DOHH2 (cell line): ENCODE measurements at regions not wholly inside any gene's neighbourhood (a gene's known extent, or its start where the extent isn't known, plus 50 kb on each side); places are given as distances from the start of the nearest gene placed in this dataset.

Experiments used
- H3F3A ChIP-seq: fragments of 200-600 bp; sonication (generic), shearing (Covaris generic); 2 replicates; pipeline ENCODE4 v1.6.0; 2016; ENCODE audit warnings: antibody characterized with exemption, mild to moderate bottlenecking; ENCODE audit not compliant: control insufficient read depth, insufficient read depth
- H3K27ac ChIP-seq: fragments of 200-600 bp; sonication (generic); 2 replicates; pipeline ENCODE4 v1.5.1; 2014; ENCODE audit warnings: low read depth, mild to moderate bottlenecking, low read length, moderate library complexity
- H3K27me3 ChIP-seq: fragments of 200-600 bp; sonication (generic); 2 replicates; pipeline ENCODE4 v1.6.1; 2014; ENCODE audit warnings: mild to moderate bottlenecking, low read length, mixed read lengths; ENCODE audit not compliant: control insufficient read depth
- H3K36me3 ChIP-seq: fragments of 200-600 bp; sonication (generic); 2 replicates; pipeline ENCODE4 v1.6.1; 2014; ENCODE audit warnings: mild to moderate bottlenecking, low read length, moderate library complexity, mixed read lengths; ENCODE audit not compliant: control insufficient read depth
- H3K4me1 ChIP-seq: fragments of 200-600 bp; sonication (generic); 2 replicates; pipeline ENCODE4 v1.6.1; 2014; ENCODE audit warnings: mild to moderate bottlenecking, low read length, mixed read lengths; ENCODE audit not compliant: control insufficient read depth
- H3K4me2 ChIP-seq: fragments of 200-600 bp; sonication (generic); 2 replicates; pipeline ENCODE4 v1.6.0; 2014; ENCODE audit warnings: mild to moderate bottlenecking, low read length, moderate library complexity
- H3K4me3 ChIP-seq: fragments of 200-600 bp; sonication (generic); 2 replicates; pipeline ENCODE4 v1.5.1; 2014; ENCODE audit warnings: mild to moderate bottlenecking, low read length, mixed read lengths
- H3K79me2 ChIP-seq: fragments of 200-600 bp; sonication (generic); 2 replicates; pipeline ENCODE4 v1.6.1; 2014; ENCODE audit warnings: mild to moderate bottlenecking, low read length, mixed read lengths; ENCODE audit not compliant: control insufficient read depth
- H3K9me2 ChIP-seq: fragments of 200-600 bp; sonication (generic); replicated peaks from 2 replicates; pipeline ENCODE4 v1.6.1; 2014; ENCODE audit warnings: mild to moderate bottlenecking, low read length, mixed read lengths; ENCODE audit not compliant: control insufficient read depth
- H3K9me3 ChIP-seq: fragments of 200-600 bp; sonication (generic); 2 replicates; pipeline ENCODE4 v1.6.1; 2014; ENCODE audit warnings: antibody characterized with exemption, low read length, mixed read lengths; ENCODE audit not compliant: control insufficient read depth, insufficient read depth
- H4K20me1 ChIP-seq: fragments of 200-600 bp; sonication (generic); 2 replicates; pipeline ENCODE4 v1.6.0; 2014; ENCODE audit warnings: low read depth, mild to moderate bottlenecking, antibody characterized with exemption, low read length, moderate library complexity; ENCODE audit not compliant: control insufficient read depth, insufficient read depth
- CTCF ChIP-seq: fragments of 200-600 bp; sonication (generic); IDR thresholded peaks from one replicate; pipeline ENCODE4 v1.5.1; 2014; ENCODE audit warnings: antibody characterized with exemption, mild to moderate bottlenecking, low read depth, low read length; ENCODE audit not compliant: poor library complexity, severe bottlenecking
- EZH2phosphoT487 ChIP-seq: fragments of 200-600 bp; sonication (generic); IDR thresholded peaks from 2 replicates; pipeline ENCODE4 v1.6.1; 2017; ENCODE audit warnings: borderline replicate concordance, mild to moderate bottlenecking, antibody characterized with exemption, low read length, moderate library complexity, mixed read lengths

DNA sequence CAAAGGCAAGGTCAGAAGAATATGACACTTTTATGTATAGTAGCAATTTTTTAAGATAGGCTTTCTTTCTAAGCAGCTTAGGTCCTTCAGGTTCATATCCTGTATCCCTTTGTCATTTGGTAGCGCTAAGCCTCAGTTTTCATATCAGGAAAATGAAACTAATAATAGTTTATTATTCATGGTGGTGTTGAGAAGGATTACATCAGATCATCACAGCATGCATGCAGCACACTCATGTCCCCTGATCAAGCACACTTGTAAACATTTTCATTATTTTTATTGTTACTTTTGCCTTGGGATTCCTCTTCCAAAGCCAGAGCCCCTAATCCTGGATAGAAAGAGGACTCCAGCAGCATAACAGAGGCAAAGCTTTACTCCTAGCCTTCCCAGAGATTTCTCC, 70.2 kb upstream of the ADGRF1 start:
- Histone ChIP-seq H4K20me1 (no peaks in the 10 kb centered on the region), H3F3A (no peaks in the 10 kb centered on the region), H3K4me2 (no peak overlapping the region), H3K27ac (no peak overlapping the region), H3K36me3 (no peaks in the 10 kb centered on the region), H3K4me3 (no peak overlapping the region), H3K9me3 (no peaks in the 10 kb centered on the region), H3K79me2 (no peaks in the 10 kb centered on the region), H3K4me1 (no peaks in the 10 kb centered on the region), H3K9me2 (no peaks in the 10 kb centered on the region), H3K27me3 (peaks cover 28% of the 10 kb centered on the region)
- no peak for TF ChIP-seq CTCF
- no peak for TF ChIP-seq EZH2phosphoT487

- Histone ChIP-seq H3K36me3 (no peaks in the 10 kb centered on the region), H3F3A (no peaks in the 10 kb centered on the region), H3K9me2 (no peaks in the 10 kb centered on the region), H3K27me3 (peaks cover 29% of the 10 kb centered on the region), H3K9me3 (no peaks in the 10 kb centered on the region), H3K4me2 (no peak overlapping the region), H3K4me1 (no peaks in the 10 kb centered on the region), H3K4me3 (no peak overlapping the region), H4K20me1 (no peaks in the 10 kb centered on the region), H3K79me2 (no peaks in the 10 kb centered on the region), H3K27ac (no peak overlapping the region)
- TF ChIP-seq CTCF (no peak), EZH2phosphoT487 (no peak)
These were observed 69.6 kb upstream of the ADGRF1 start for GRCh38 chr6:47111685-47112084.

- peaks cover 38% of the 10 kb centered on the region for H3K27me3 ChIP-seq
- no peaks in the 10 kb centered on the region for H3F3A ChIP-seq
- no peaks in the 10 kb centered on the region for H4K20me1 ChIP-seq
- no peaks in the 10 kb centered on the region for H3K4me1 ChIP-seq
- H3K4me3 ChIP-seq, result no peak overlapping the region
- no peak overlapping the region for H3K4me2 ChIP-seq
- no peaks in the 10 kb centered on the region for H3K9me3 ChIP-seq
- TF ChIP-seq EZH2phosphoT487 (no peak), CTCF (no peak)
- H3K27ac ChIP-seq, result no peak overlapping the region
- no peaks in the 10 kb centered on the region for H3K79me2 ChIP-seq
- no peaks in the 10 kb centered on the region for H3K9me2 ChIP-seq
- H3K36me3 ChIP-seq, result no peaks in the 10 kb centered on the region
These were observed 67.1 kb upstream of the ADGRF1 start for GRCh38 chr6:47109281-47109680.
